ENCODE measurements at regions not wholly inside any gene's neighbourhood (a gene's known extent, or its start where the extent isn't known, plus 50 kb on each side); places are given as distances from the start of the nearest gene placed in this dataset.

- DNase-seq = no peak
Measured at GRCh38 chr10:59595593-59595992, 114.1 kb downstream of the SLC16A9 start.

- no peak for DNase-seq
Measured at GRCh38 chr10:59593768-59594167, 115.9 kb downstream of the SLC16A9 start.

GRCh38 chr10:59589796-59590195 lies 119.9 kb downstream of the SLC16A9 start:
- DNase-seq = peak; percentile 6

GRCh38 chr10:59588791-59589190 lies 120.9 kb downstream of the SLC16A9 start:
- no peak for DNase-seq

- no peak for DNase-seq
Measured at GRCh38 chr10:59587756-59588140, 121.9 kb downstream of the SLC16A9 start.

GRCh38 chr10:59587083-59587755 lies 122.4 kb downstream of the SLC16A9 start:
- DNase-seq = peak; percentile 72

GRCh38 chr10:59586407-59586891 lies 123.2 kb downstream of the SLC16A9 start:
- DNase-seq = no peak

- DNase-seq = no peak
Measured at GRCh38 chr10:59585046-59585700, 124.5 kb downstream of the SLC16A9 start.

GRCh38 chr10:59582780-59583179 lies 126.9 kb downstream of the SLC16A9 start:
- DNase-seq = no peak

- no peak for DNase-seq
Measured at GRCh38 chr10:59582058-59582457, 127.6 kb downstream of the SLC16A9 start.

GRCh38 chr10:59580026-59580863 lies 129.4 kb downstream of the SLC16A9 start:
- peak; percentile 9 for DNase-seq

- DNase-seq = no peak
Measured at GRCh38 chr10:59578741-59579140, 130.9 kb downstream of the SLC16A9 start.

- no peak for DNase-seq
Measured at GRCh38 chr10:59577984-59578383, 131.7 kb downstream of the SLC16A9 start.

GRCh38 chr10:59575269-59575668 lies 134.4 kb downstream of the SLC16A9 start:
- no peak for DNase-seq

GRCh38 chr10:59563531-59563930 lies 146.1 kb downstream of the SLC16A9 start:
- no peak for DNase-seq

- no peak for DNase-seq
Measured at GRCh38 chr10:59562126-59562525, 147.5 kb downstream of the SLC16A9 start.

- DNase-seq = no peak
Measured at GRCh38 chr10:59561477-59562121, 148.1 kb downstream of the SLC16A9 start.

- DNase-seq = no peak
Measured at GRCh38 chr10:59560990-59561389, 148.7 kb downstream of the SLC16A9 start.

- DNase-seq = no peak
Measured at GRCh38 chr10:59560161-59560560, 149.5 kb downstream of the SLC16A9 start.

GRCh38 chr10:59558066-59558465 lies 151.6 kb downstream of the SLC16A9 start:
- DNase-seq = no peak

GRCh38 chr10:59557642-59558041 lies 152.0 kb downstream of the SLC16A9 start:
- DNase-seq = no peak

- DNase-seq = no peak
Measured at GRCh38 chr10:59557052-59557451, 152.6 kb downstream of the SLC16A9 start.

Data from RPMI8226 (cell line).